GM12892 (cell line): ENCODE measurements at regions not wholly inside any gene's neighbourhood (a gene's known extent, or its start where the extent isn't known, plus 50 kb on each side); places are given as distances from the start of the nearest gene placed in this dataset.

Experiments
- POLR2A ChIP-seq: IDR thresholded peaks from 2 replicates; pipeline ENCODE4 v1.6.1; 2011; ENCODE audit warnings: low read depth, low read length, control low read depth
- POLR2AphosphoS5 ChIP-seq: IDR thresholded peaks from 2 replicates; pipeline ENCODE4 v1.6.1; 2011; ENCODE audit warnings: low read depth, low read length, control low read depth
- TAF1 ChIP-seq: IDR thresholded peaks from 2 replicates; pipeline ENCODE4 v1.6.1; 2011; ENCODE audit warnings: low read depth, mild to moderate bottlenecking, control low read depth, low read length, borderline replicate concordance

- TF ChIP-seq POLR2A: no peak
- no peak for TF ChIP-seq TAF1
- TF ChIP-seq POLR2AphosphoS5: no peak
Observed at GRCh38 chr9:126171641-126172040, 155.0 kb upstream of the MVB12B start.
